ENCODE measurements at regions not wholly inside any gene's neighbourhood (a gene's known extent, or its start where the extent isn't known, plus 50 kb on each side); places are given as distances from the start of the nearest gene placed in this dataset.

GRCh38 chr7:72504061-72504706, 92.0 kb upstream of the CALN1 start:
- TF ChIP-seq POLR2A (IDR thresholded peaks at IDR 0.05; ENCODE audit: low read length) (no peak), GATA1 (IDR thresholded peaks at IDR 0.05; ENCODE audit: low read depth, low read length) (no peak)

Measured in erythroblast (primary cell).